ENCODE measurements at regions not wholly inside any gene's neighbourhood (a gene's known extent, or its start where the extent isn't known, plus 50 kb on each side); places are given as distances from the start of the nearest gene placed in this dataset.

DNA sequence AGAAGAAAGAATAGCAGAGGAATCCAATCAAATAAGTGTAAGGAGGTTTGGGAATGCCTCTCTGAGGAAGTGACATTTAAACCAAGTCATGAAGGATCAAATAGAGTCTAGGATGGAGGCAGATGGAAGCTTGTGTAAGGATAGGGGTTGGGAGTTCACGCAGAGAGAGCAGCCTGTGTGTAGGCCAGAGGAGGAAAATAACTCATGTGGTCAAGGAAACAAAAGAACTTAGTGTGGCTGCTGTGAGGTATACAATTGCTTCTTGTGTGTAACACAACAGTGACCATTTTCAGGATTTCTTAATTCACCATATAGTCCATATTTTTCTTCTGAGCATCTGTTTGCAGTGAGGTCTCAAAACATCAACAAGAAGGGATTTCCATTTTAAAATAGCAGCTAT, 77.6 kb upstream of the PACRGL start:
- Histone ChIP-seq H3K4me3 (ENCODE audit: control insufficient read depth in 1 of 2, extremely low read depth in 1 of 2, low read length in 1 of 2) (no peak overlapping the region), H3K4me1 (ENCODE audit: control insufficient read depth in 1 of 2, extremely low read depth in 1 of 2, insufficient read depth in 2 of 2, low read length in 2 of 2) (no peaks in the 10 kb centered on the region), H3K27ac (ENCODE audit: low read length) (no peak overlapping the region), H3K36me3 (ENCODE audit: control insufficient read depth in 2 of 2, extremely low read depth in 1 of 2, insufficient read depth in 1 of 2, low read length in 1 of 2) (no peaks in the 10 kb centered on the region), H3K27me3 (replicated peaks in 1 of 2; ENCODE audit: control insufficient read depth in 2 of 2, extremely low read depth in 1 of 2, insufficient read depth in 2 of 2, low read length in 1 of 2) (no peaks in the 10 kb centered on the region), H3K9me3 (no peaks in the 10 kb centered on the region)
- ATAC-seq (replicated peaks in 1 of 4) (no peak), DNase-seq (no peak)
- Mint-ChIP-seq H3K27me3 (no peaks in the 10 kb centered on the region), H3K9me3 (no peaks in the 10 kb centered on the region), H3K27ac (no peak overlapping the region), H3K4me3 (no peak overlapping the region), H3K4me1 (peaks cover 0 to 2% (median 0%) of the 10 kb centered on the region in 3 donors), H3K36me3 (no peaks in the 10 kb centered on the region)
- CTCF ChIA-PET, result no interaction called here
- WGBS (ENCODE audit: insufficient coverage), result 33% methylated on average over 1 of the region's 1 CpG
- POLR2A ChIA-PET, result no interaction called here

DNA sequence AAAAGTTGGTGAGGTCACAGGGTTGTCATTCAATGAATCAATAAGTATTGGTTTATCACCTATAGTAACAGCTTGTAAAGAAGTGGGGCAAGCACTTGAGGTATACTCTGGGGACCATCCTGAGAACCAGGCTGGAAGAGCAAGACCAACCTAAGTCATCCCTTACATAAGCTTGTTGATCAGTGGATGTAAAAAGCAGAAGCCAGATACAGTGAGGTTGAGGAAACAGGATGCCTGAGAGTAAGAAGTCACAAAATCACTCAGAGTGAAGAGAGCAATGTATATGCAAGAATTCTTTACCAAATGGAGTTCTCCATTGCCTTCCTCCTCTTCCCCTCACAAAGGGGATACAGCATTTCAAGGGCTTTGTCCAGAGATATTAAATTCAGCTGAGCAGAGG, 76.3 kb upstream of the PACRGL start:
- no peak overlapping the region for H3K4me3 Mint-ChIP-seq
- no peaks in the 10 kb centered on the region for H3K27me3 Mint-ChIP-seq
- CTCF ChIA-PET, result interaction anchor here in 1 of 2 donors (0.6 kb wide), 1 partner anchor 1136 kb away, joined by 3 read pairs; no protein-coding TSS in a partner anchor
- Histone ChIP-seq H3K4me1 (ENCODE audit: control insufficient read depth in 1 of 2, extremely low read depth in 1 of 2, insufficient read depth in 2 of 2, low read length in 2 of 2) (no peaks in the 10 kb centered on the region), H3K4me3 (ENCODE audit: control insufficient read depth in 1 of 2, extremely low read depth in 1 of 2, low read length in 1 of 2) (no peak overlapping the region), H3K9me3 (no peaks in the 10 kb centered on the region), H3K27me3 (replicated peaks in 1 of 2; ENCODE audit: control insufficient read depth in 2 of 2, extremely low read depth in 1 of 2, insufficient read depth in 2 of 2, low read length in 1 of 2) (no peaks in the 10 kb centered on the region), H3K27ac (ENCODE audit: low read length) (no peak overlapping the region), H3K36me3 (ENCODE audit: control insufficient read depth in 2 of 2, extremely low read depth in 1 of 2, insufficient read depth in 1 of 2, low read length in 1 of 2) (no peaks in the 10 kb centered on the region)
- ATAC-seq (replicated peaks in 1 of 4) (no peak), DNase-seq (no peak)
- POLR2A ChIA-PET, result no interaction called here
- H3K4me1 Mint-ChIP-seq, result peaks cover 0 to 2% (median 0%) of the 10 kb centered on the region in 3 donors
- H3K36me3 Mint-ChIP-seq, result no peaks in the 10 kb centered on the region
- no peak overlapping the region for H3K27ac Mint-ChIP-seq
- no peaks in the 10 kb centered on the region for H3K9me3 Mint-ChIP-seq

DNA sequence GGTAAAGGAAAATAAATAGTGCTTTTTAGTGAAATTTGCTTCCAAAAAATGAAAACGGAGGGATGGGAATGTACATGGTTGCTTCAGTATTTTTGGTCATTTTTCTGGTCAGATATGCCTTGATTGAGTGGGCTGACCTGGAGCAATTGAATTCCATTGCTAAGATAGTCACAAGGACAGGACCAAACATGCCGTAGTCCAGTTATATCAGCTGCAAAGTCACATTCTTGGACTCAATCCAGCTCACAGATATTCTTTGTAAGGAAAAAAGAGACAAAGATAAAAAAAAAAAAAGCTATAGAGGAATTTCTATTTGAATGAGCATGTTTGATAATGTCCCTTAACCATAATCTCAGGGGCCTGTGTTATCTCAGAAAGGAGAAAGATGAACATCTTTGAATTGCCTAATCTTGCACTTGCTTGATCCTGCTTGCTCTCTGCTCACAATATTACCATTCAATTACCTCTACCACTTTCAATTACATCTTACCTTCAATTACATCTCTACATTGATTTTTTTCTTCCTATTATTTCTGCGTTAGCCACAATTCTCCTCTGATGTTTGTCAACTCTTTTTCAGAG, 75.4 kb upstream of the PACRGL start:
- H3K9me3 Mint-ChIP-seq, result no peaks in the 10 kb centered on the region
- H3K36me3 Mint-ChIP-seq, result no peaks in the 10 kb centered on the region
- peaks cover 0 to 2% (median 0%) of the 10 kb centered on the region in 3 donors for H3K4me1 Mint-ChIP-seq
- Histone ChIP-seq H3K27ac (ENCODE audit: low read length) (no peak overlapping the region), H3K36me3 (ENCODE audit: control insufficient read depth in 2 of 2, extremely low read depth in 1 of 2, insufficient read depth in 1 of 2, low read length in 1 of 2) (no peaks in the 10 kb centered on the region), H3K4me3 (ENCODE audit: control insufficient read depth in 1 of 2, extremely low read depth in 1 of 2, low read length in 1 of 2) (no peak overlapping the region), H3K9me3 (no peaks in the 10 kb centered on the region), H3K27me3 (replicated peaks in 1 of 2; ENCODE audit: control insufficient read depth in 2 of 2, extremely low read depth in 1 of 2, insufficient read depth in 2 of 2, low read length in 1 of 2) (no peaks in the 10 kb centered on the region), H3K4me1 (ENCODE audit: control insufficient read depth in 1 of 2, extremely low read depth in 1 of 2, insufficient read depth in 2 of 2, low read length in 2 of 2) (no peaks in the 10 kb centered on the region)
- H3K27ac Mint-ChIP-seq, result no peak overlapping the region
- POLR2A ChIA-PET, result no interaction called here
- ATAC-seq (replicated peaks in 1 of 4) (no peak), DNase-seq (no peak)
- WGBS (ENCODE audit: insufficient coverage), result 29% methylated on average over 1 of the region's 3 CpGs
- peaks cover 2 to 3% of the 10 kb centered on the region in 2 donors for H3K27me3 Mint-ChIP-seq
- CTCF ChIA-PET, result no interaction called here
- H3K4me3 Mint-ChIP-seq, result no peak overlapping the region

- H3K27ac Mint-ChIP-seq, result no peak overlapping the region
- ATAC-seq (replicated peaks in 1 of 4), result no peak
- H3K4me3 Mint-ChIP-seq, result no peak overlapping the region
- WGBS (ENCODE audit: insufficient coverage), result no CpG with 5 or more reads among the region's 3 CpGs
- peaks cover 0 to 2% (median 0%) of the 10 kb centered on the region in 3 donors for H3K4me1 Mint-ChIP-seq
- H3K9me3 Mint-ChIP-seq, result no peaks in the 10 kb centered on the region
- POLR2A ChIA-PET, result no interaction called here
- no peaks in the 10 kb centered on the region for H3K36me3 ChIP-seq (ENCODE audit: control insufficient read depth in 2 of 2, extremely low read depth in 1 of 2, insufficient read depth in 1 of 2, low read length in 1 of 2)
- no peaks in the 10 kb centered on the region for H3K36me3 Mint-ChIP-seq
- no peaks in the 10 kb centered on the region for H3K4me1 ChIP-seq (ENCODE audit: control insufficient read depth in 1 of 2, extremely low read depth in 1 of 2, insufficient read depth in 2 of 2, low read length in 2 of 2)
- CTCF ChIA-PET, result no interaction called here
- H3K27me3 ChIP-seq (replicated peaks in 1 of 2; ENCODE audit: control insufficient read depth in 2 of 2, extremely low read depth in 1 of 2, insufficient read depth in 2 of 2, low read length in 1 of 2), result no peaks in the 10 kb centered on the region
- H3K27ac ChIP-seq (ENCODE audit: low read length), result no peak overlapping the region
- no peaks in the 10 kb centered on the region for H3K9me3 ChIP-seq
- peaks cover 2 to 3% of the 10 kb centered on the region in 2 donors for H3K27me3 Mint-ChIP-seq
- H3K4me3 ChIP-seq (ENCODE audit: control insufficient read depth in 1 of 2, extremely low read depth in 1 of 2, low read length in 1 of 2), result no peak overlapping the region
- DNase-seq, result no peak
These were observed 74.8 kb upstream of the PACRGL start for GRCh38 chr4:20625426-20625825.

DNA sequence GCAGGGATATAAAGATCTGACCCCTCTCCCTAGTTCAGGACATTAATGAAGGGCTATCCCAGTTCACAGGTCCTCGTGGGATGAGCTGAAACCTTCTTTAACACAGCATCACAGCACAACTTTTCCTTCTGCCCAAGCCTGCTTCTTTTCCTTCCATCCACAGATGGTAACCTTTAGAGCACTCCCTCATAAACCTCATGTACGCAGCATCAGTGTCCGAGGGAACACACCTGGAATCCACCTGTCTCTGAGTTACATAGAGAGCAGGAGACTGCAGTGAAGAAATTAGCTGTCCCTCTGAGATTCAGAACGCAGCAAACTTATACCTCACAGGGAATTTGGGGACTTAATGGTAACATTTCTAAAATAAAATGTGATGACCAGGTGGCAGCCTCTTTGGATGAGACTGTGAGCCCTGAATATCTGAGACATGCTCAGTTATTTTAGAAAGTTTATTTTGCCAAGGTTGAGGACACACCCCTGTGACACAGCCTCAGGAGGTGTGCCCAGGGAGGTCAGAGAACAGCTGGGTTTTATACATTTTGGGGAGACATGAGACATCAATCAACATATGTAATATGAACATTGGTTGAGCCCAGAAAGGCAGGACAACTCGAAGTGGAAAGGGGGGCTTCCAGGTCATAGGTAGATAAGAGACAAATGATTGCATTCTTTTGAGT, 73.8 kb upstream of the PACRGL start:
- ChIA-PET POLR2A (no interaction called here), CTCF (interaction anchor here in 1 of 2 donors (0.5 kb wide), 1 partner anchor 191 kb away, joined by 4 read pairs; no protein-coding TSS in a partner anchor)
- Histone ChIP-seq H3K27me3 (replicated peaks in 1 of 2; ENCODE audit: control insufficient read depth in 2 of 2, extremely low read depth in 1 of 2, insufficient read depth in 2 of 2, low read length in 1 of 2) (no peaks in the 10 kb centered on the region), H3K4me1 (ENCODE audit: control insufficient read depth in 1 of 2, extremely low read depth in 1 of 2, insufficient read depth in 2 of 2, low read length in 2 of 2) (no peaks in the 10 kb centered on the region), H3K9me3 (no peaks in the 10 kb centered on the region), H3K36me3 (ENCODE audit: control insufficient read depth in 2 of 2, extremely low read depth in 1 of 2, insufficient read depth in 1 of 2, low read length in 1 of 2) (no peaks in the 10 kb centered on the region), H3K4me3 (ENCODE audit: control insufficient read depth in 1 of 2, extremely low read depth in 1 of 2, low read length in 1 of 2) (no peak overlapping the region), H3K27ac (ENCODE audit: low read length) (no peak overlapping the region)
- Mint-ChIP-seq H3K4me1 (peaks cover 0 to under 1% (median 0%) of the 10 kb centered on the region in 3 donors), H3K9me3 (no peaks in the 10 kb centered on the region), H3K36me3 (no peaks in the 10 kb centered on the region), H3K4me3 (no peak overlapping the region), H3K27me3 (peaks cover 2 to 3% of the 10 kb centered on the region in 2 donors), H3K27ac (no peak overlapping the region)
- ATAC-seq (replicated peaks in 1 of 4) (no peak), DNase-seq (no peak)
- WGBS (ENCODE audit: insufficient coverage), result 25% methylated on average over 1 of the region's 5 CpGs

DNA sequence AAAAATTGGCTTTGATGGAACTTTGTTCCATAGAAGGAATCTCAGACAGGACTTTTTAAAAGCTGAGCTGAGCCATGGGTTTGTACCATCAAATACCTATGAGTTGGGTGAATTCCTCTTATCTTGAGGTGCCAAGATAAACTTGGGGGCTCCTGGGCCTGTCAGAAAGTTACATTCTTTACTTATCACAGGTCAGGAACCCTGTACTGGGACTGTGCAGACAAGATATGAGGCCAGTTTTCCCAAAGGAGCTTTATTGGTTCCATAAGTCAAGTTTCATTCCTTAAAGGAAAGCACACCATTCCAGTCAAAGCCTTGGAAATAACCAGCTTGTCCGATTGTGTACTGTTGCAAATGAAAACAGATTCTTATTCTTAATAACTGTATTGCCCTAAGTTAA, 72.4 kb upstream of the PACRGL start:
- no peaks in the 10 kb centered on the region for H3K4me1 ChIP-seq (ENCODE audit: control insufficient read depth in 1 of 2, extremely low read depth in 1 of 2, insufficient read depth in 2 of 2, low read length in 2 of 2)
- H3K9me3 ChIP-seq, result no peaks in the 10 kb centered on the region
- no CpG with 5 or more reads among the region's 1 CpG for WGBS (ENCODE audit: insufficient coverage)
- CTCF ChIA-PET, result no interaction called here
- peaks cover 2 to 3% of the 10 kb centered on the region in 2 donors for H3K27me3 Mint-ChIP-seq
- H3K4me3 Mint-ChIP-seq, result no peak overlapping the region
- no peak overlapping the region for H3K27ac ChIP-seq (ENCODE audit: low read length)
- H3K27me3 ChIP-seq (replicated peaks in 1 of 2; ENCODE audit: control insufficient read depth in 2 of 2, extremely low read depth in 1 of 2, insufficient read depth in 2 of 2, low read length in 1 of 2), result no peaks in the 10 kb centered on the region
- DNase-seq (no peak), ATAC-seq (replicated peaks in 1 of 4) (no peak)
- no peaks in the 10 kb centered on the region for H3K36me3 ChIP-seq (ENCODE audit: control insufficient read depth in 2 of 2, extremely low read depth in 1 of 2, insufficient read depth in 1 of 2, low read length in 1 of 2)
- no peak overlapping the region for H3K27ac Mint-ChIP-seq
- POLR2A ChIA-PET, result no interaction called here
- H3K4me3 ChIP-seq (ENCODE audit: control insufficient read depth in 1 of 2, extremely low read depth in 1 of 2, low read length in 1 of 2), result no peak overlapping the region
- no peaks in the 10 kb centered on the region for H3K9me3 Mint-ChIP-seq
- no peaks in the 10 kb centered on the region for H3K36me3 Mint-ChIP-seq
- no peaks in the 10 kb centered on the region for H3K4me1 Mint-ChIP-seq

All from T-cell (primary cell).